GM21737 (cell line): ENCODE measurements at regions not wholly inside any gene's neighbourhood (a gene's known extent, or its start where the extent isn't known, plus 50 kb on each side); places are given as distances from the start of the nearest gene placed in this dataset.

Experiments
- ATAC-seq: cut with Tn5 transposase; IDR thresholded peaks from one replicate; pipeline ENCODE4 v1.9.1; 2021; ENCODE audit warnings: mild to moderate bottlenecking, moderate library complexity; ENCODE audit not compliant: unreplicated experiment

GRCh38 chr1:81634294-81634693 is 166.4 kb upstream of the ADGRL2 start:
- ATAC-seq, result no peak

GRCh38 chr1:81619156-81619555 is 181.6 kb upstream of the ADGRL2 start:
- no peak for ATAC-seq

GRCh38 chr1:81618376-81618775 is 182.4 kb upstream of the ADGRL2 start:
- ATAC-seq, result no peak

- ATAC-seq, result no peak
These were observed 183.3 kb upstream of the ADGRL2 start for GRCh38 chr1:81617308-81617967.

GRCh38 chr1:81613803-81614202 is 186.9 kb upstream of the ADGRL2 start:
- no peak for ATAC-seq

GRCh38 chr1:81607924-81608323 is 192.8 kb upstream of the ADGRL2 start:
- no peak for ATAC-seq

- no peak for ATAC-seq
These were observed 193.6 kb upstream of the ADGRL2 start for GRCh38 chr1:81607086-81607485.

GRCh38 chr1:81606656-81607055 is 194.1 kb upstream of the ADGRL2 start:
- ATAC-seq, result no peak

- ATAC-seq, result no peak
These were observed 195.7 kb upstream of the ADGRL2 start for GRCh38 chr1:81605023-81605422.

- ATAC-seq, result no peak
These were observed 199.7 kb upstream of the ADGRL2 start for GRCh38 chr1:81600878-81601622.

GRCh38 chr1:81600363-81600762 is 200.4 kb upstream of the ADGRL2 start:
- no peak for ATAC-seq

GRCh38 chr1:81598623-81599022 is 202.1 kb upstream of the ADGRL2 start:
- ATAC-seq, result no peak

- ATAC-seq, result no peak
These were observed 202.9 kb upstream of the ADGRL2 start for GRCh38 chr1:81597720-81598426.

GRCh38 chr1:81596341-81596740 is 204.4 kb upstream of the ADGRL2 start:
- ATAC-seq, result no peak

- no peak for ATAC-seq
These were observed 206.5 kb upstream of the ADGRL2 start for GRCh38 chr1:81594206-81594605.

- ATAC-seq, result no peak
These were observed 208.5 kb upstream of the ADGRL2 start for GRCh38 chr1:81592233-81592632.

- ATAC-seq, result no peak
These were observed 210.6 kb upstream of the ADGRL2 start for GRCh38 chr1:81590171-81590570.

GRCh38 chr1:81588149-81588548 is 212.6 kb upstream of the ADGRL2 start:
- ATAC-seq, result no peak

- no peak for ATAC-seq
These were observed 213.3 kb upstream of the ADGRL2 start for GRCh38 chr1:81587426-81587825.

- no peak for ATAC-seq
These were observed 215.4 kb upstream of the ADGRL2 start for GRCh38 chr1:81585371-81585770.

GRCh38 chr1:81584398-81584797 is 216.3 kb upstream of the ADGRL2 start:
- ATAC-seq, result no peak

GRCh38 chr1:81583878-81584277 is 216.9 kb upstream of the ADGRL2 start:
- ATAC-seq, result no peak
